T-helper 22 cell (primary cell): ENCODE measurements at regions not wholly inside any gene's neighbourhood (a gene's known extent, or its start where the extent isn't known, plus 50 kb on each side); places are given as distances from the start of the nearest gene placed in this dataset.
"Not testable (repeated sequence)": the region's sequence is repeated elsewhere in the genome, so short reads cannot be mapped to it uniquely, and the experiment has no call there.

Source experiments
- DNase-seq: peaks from one replicate; pipeline ENCODE4 v3.0.0-alpha.2; 2020; ENCODE audit warnings: low read depth

GRCh38 chr15:62412686-62413085, 247.6 kb upstream of the C2CD4B start:
- DNase-seq, result no peak

GRCh38 chr15:62413153-62413552, 248.1 kb upstream of the C2CD4B start:
- DNase-seq, result no peak

- DNase-seq, result no peak
These were observed 248.7 kb upstream of the C2CD4B start for GRCh38 chr15:62413786-62414185.

GRCh38 chr15:62415498-62415897, 250.4 kb upstream of the C2CD4B start:
- DNase-seq, result no peak

GRCh38 chr15:62416526-62416925, 251.4 kb upstream of the C2CD4B start:
- no peak for DNase-seq

GRCh38 chr15:62417439-62417838, 252.4 kb upstream of the C2CD4B start:
- no peak for DNase-seq

- not testable (repeated sequence) for DNase-seq
These were observed 253.4 kb upstream of the C2CD4B start for GRCh38 chr15:62418496-62418895.

- DNase-seq, result no peak
These were observed 254.1 kb upstream of the C2CD4B start for GRCh38 chr15:62419192-62419591.

GRCh38 chr15:62420371-62420770, 255.3 kb upstream of the C2CD4B start:
- DNase-seq, result not testable (repeated sequence)

GRCh38 chr15:62421289-62421688, 256.2 kb upstream of the C2CD4B start:
- no peak for DNase-seq

- DNase-seq, result no peak
These were observed 261.4 kb upstream of the C2CD4B start for GRCh38 chr15:62426387-62426956.

GRCh38 chr15:62428259-62428658, 263.2 kb upstream of the C2CD4B start:
- DNase-seq, result no peak

GRCh38 chr15:62428851-62429598, 263.9 kb upstream of the C2CD4B start:
- DNase-seq, result no peak

- no peak for DNase-seq
These were observed 265.0 kb upstream of the C2CD4B start for GRCh38 chr15:62430056-62430455.

GRCh38 chr15:62430552-62430951, 265.5 kb upstream of the C2CD4B start:
- DNase-seq, result no peak

GRCh38 chr15:62431008-62431797, 266.1 kb upstream of the C2CD4B start:
- DNase-seq, result no peak

GRCh38 chr15:62431817-62432216, 266.7 kb upstream of the C2CD4B start:
- DNase-seq, result no peak

GRCh38 chr15:62432702-62433398, 267.8 kb upstream of the C2CD4B start:
- no peak for DNase-seq

- no peak for DNase-seq
These were observed 271.1 kb upstream of the C2CD4B start for GRCh38 chr15:62436235-62436634.

GRCh38 chr15:62437753-62438152, 272.7 kb upstream of the C2CD4B start:
- no peak for DNase-seq

- DNase-seq, result no peak
These were observed 274.5 kb upstream of the C2CD4B start for GRCh38 chr15:62439543-62440016.

- no peak for DNase-seq
These were observed 275.4 kb upstream of the C2CD4B start for GRCh38 chr15:62440362-62441105.
